Activated naive CD8-positive, alpha-beta T cell treated with anti-CD3 and anti-CD28 coated beads, Interleukin-2, amount 50 U/mL, for 16 hours (primary cell): ENCODE measurements at regions not wholly inside any gene's neighbourhood (a gene's known extent, or its start where the extent isn't known, plus 50 kb on each side); places are given as distances from the start of the nearest gene placed in this dataset.

ENCODE experiments used
- DNase-seq: peaks from one replicate; pipeline ENCODE4 v3.0.0-alpha.2; 2020; ENCODE audit warnings: low read depth, low spot score

- no peak for DNase-seq
Measured at GRCh38 chr7:21217365-21217764, 210.5 kb upstream of the SP4 start.

DNA sequence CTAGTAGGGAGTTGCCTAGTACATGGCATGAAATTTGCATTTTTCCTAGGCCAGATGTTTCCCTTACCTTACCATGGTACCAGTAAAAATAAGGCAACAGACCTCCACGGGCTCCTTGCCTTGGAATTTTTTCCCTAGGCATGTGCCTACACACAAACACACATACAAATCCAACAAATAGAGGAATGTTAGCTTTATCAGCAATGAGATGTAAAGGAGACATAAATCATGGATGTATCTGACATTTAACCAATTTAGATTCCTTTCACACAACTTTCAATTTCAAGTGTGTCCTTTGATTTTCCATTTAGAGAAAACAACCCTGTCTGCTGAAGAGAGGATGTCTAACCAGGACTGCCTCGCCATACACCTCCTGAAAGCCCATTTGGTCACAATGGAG, 209.7 kb upstream of the SP4 start:
- DNase-seq = no peak

- no peak for DNase-seq
Measured at GRCh38 chr7:21221130-21221529, 206.8 kb upstream of the SP4 start.

GRCh38 chr7:21238400-21239116, 189.3 kb upstream of the SP4 start:
- no peak for DNase-seq

- DNase-seq = no peak
Measured at GRCh38 chr7:21243265-21243664, 184.6 kb upstream of the SP4 start.

- DNase-seq = no peak
Measured at GRCh38 chr7:21251151-21251800, 176.6 kb upstream of the SP4 start.

DNA sequence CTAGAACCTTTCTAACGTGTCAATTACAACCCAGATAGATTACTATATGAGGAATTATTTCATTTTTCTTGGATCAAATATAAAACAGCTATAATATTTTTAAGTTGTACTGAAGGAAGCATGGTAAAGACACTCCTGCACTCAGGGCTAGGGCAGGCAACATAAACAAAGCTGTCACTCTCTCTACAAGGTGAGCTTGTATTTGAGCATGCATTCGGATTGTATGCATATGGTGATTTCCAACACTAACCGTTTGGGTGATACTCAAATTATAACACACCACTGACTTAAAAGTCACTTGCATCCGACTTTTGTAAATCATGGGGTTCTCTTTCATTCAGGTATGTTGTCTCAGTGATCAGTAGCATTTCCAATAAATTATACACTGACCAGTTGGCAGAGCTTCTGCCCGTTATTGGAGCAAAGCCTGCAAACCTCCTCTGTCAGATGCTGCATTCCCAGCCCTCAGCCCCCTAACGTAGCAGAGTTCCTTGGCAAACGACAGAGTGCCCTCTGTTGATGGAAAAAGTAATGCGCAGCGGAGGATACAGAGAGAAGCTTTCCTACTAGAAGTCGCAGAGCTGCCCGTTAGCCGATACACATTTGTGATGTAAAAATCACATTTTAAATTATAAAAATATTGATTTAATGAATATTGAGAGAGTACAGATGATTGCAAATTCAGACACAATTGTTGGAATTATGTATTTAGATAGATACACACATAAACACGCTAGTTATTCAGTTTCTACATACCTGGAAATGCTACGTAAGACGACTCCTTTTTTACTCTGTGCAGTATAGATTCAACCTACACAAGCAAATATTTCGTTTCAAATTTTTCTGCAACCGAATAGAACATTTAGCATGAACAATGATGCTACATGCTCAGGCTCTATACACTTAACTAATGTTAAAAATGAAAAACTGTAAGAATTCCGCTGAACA, 173.9 kb upstream of the SP4 start:
- DNase-seq = no peak

- DNase-seq = no peak
Measured at GRCh38 chr7:21256310-21256877, 171.5 kb upstream of the SP4 start.

DNA sequence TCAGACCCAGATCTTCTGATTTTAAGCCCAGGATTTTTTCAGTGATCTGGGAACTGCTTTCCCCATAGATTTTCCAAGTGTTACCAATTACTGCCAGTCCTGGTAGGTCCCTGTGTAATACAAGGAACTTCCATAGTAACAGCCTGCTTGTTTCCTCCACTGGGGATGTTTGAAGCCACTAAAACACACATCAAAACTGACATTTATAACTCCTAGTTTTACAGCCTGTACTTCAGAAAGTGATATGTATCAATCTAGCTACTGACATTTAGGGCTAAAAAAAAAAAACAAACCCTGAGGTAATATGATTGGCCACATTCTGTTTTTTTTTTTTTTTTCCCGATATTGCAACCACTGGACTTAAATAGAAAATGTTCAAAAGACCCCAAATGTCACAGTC, 166.9 kb upstream of the SP4 start:
- DNase-seq = no peak

DNA sequence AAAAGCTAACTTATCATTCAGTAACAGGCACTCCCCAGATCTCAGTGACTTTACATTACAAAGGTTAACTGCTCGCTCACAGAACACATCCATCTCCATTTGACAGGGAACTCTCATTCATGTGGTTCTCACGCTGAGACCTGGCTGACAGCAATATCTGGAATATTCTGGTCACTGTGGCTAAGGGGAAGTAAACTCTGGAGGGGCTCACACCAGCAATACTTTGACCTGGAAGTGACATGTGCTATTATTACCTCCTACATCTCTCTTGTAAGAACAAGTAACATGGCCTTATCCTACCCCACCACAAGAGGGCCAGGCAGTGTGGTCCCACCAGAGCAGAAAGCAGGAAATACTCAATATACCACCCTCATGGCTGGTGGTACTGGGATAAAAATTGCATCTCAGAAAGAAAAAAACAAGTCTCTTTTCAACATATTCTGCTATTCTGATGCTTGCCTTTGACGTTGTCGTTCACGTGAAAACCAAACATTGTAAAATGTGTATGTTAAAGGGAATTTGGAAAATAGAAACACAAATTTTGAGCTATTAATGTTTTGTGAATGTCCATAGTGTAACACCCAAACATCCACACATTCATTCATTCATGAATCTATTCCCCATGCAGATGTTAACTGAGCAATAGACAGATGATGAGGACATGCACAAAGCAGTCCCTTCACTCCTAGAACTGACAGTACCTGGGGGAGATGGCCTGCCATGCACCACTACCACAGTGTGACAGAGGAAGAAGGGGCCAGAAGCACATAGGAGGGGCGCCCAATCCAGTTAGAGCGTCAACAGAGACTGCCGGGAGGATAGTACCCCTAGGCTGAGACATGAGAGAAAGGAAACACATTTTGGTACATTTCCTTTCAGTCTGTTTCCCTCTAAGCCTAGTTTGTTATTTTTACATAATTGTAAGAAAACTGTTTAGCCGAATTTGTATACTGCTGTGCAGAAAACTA, 166.0 kb upstream of the SP4 start:
- peak; percentile 34 for DNase-seq

- no peak for DNase-seq
Measured at GRCh38 chr7:21269021-21269420, 158.9 kb upstream of the SP4 start.

GRCh38 chr7:21276471-21277035, 151.3 kb upstream of the SP4 start:
- no peak for DNase-seq

GRCh38 chr7:21278944-21279343, 148.9 kb upstream of the SP4 start:
- no peak for DNase-seq

DNA sequence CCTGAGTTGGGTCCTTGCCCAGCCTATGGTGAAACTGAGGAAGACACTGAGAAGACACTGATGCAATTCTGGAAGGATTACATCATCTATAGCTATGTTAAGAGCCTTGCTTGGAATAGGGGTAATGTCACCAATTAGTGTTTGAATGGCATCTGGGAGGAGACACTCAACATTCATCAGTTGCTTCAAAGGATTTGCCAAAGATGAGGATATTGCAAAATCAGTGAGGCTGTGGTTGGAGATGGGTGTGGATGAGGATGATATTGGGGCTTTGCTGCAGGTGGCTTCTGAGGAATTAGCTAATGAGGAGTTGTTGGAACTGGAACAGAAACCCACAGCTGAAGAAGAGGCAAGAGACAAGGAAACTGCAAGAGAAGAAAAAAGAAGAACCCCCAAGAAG, 146.7 kb upstream of the SP4 start:
- no peak for DNase-seq

GRCh38 chr7:21293771-21294170, 134.1 kb upstream of the SP4 start:
- no peak for DNase-seq

- no peak for DNase-seq
Measured at GRCh38 chr7:21299766-21300165, 128.1 kb upstream of the SP4 start.

DNA sequence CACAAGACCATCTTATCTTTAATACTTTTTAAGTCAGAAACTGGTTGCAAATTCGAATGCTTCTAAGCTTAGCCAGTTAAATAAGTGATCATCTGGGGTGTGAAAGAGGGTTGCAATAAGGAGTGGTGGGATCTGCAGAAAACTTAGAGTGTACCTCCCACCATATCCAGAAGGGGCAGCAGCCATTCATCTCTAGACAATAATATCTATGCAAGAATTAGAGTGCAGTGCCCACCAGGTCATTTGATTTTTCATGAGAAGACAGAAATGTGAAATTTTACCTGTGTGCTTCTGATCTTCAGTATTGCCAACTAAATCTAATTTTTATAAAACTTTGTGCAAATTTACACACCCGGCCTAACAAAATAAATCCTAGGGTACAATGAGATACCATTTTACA, 127.2 kb upstream of the SP4 start:
- no peak for DNase-seq

- no peak for DNase-seq
Measured at GRCh38 chr7:21304808-21305375, 123.0 kb upstream of the SP4 start.

GRCh38 chr7:21305455-21306235, 122.2 kb upstream of the SP4 start:
- no peak for DNase-seq
